ENCODE measurements at regions not wholly inside any gene's neighbourhood (a gene's known extent, or its start where the extent isn't known, plus 50 kb on each side); places are given as distances from the start of the nearest gene placed in this dataset.

DNA sequence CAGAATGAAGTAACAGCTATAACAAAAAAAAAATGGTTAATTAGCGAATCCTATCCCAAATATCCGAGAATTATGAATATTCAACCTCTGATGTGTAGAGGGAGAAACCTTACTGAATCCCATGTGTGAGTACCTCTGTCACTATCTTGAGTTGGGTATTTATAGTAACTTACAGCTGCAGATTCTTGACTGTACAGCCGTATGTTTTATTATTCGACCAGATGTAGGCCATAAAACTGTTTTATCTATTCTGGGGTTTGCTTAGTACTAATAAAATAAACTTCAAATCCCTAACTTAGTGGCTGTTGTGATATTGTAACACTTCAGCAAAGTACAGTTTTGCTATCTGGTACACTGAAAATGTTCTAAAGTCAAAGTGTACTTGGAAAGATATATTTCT is 120.0 kb downstream of the EFNB2 start:
- Histone ChIP-seq H3K27ac (ENCODE audit: low read depth, low read length) (no peak overlapping the region), H3K36me3 (ENCODE audit: control insufficient read depth, low read length) (no peaks in the 10 kb centered on the region), H3K4me3 (ENCODE audit: low read length) (no peak overlapping the region), H3F3A (ENCODE audit: control insufficient read depth, insufficient read depth) (no peaks in the 10 kb centered on the region), H4K20me1 (ENCODE audit: control insufficient read depth, insufficient read depth, low read depth, low read length) (no peaks in the 10 kb centered on the region), H3K27me3 (ENCODE audit: control insufficient read depth, low read length) (no peaks in the 10 kb centered on the region), H3K4me1 (ENCODE audit: control insufficient read depth, low read length) (no peaks in the 10 kb centered on the region), H3K9me3 (ENCODE audit: control insufficient read depth, insufficient read depth, low read length) (peaks cover 4% of the 10 kb centered on the region), H3K9me2 (replicated peaks; ENCODE audit: control insufficient read depth, low read length) (no peaks in the 10 kb centered on the region), H3K79me2 (ENCODE audit: control insufficient read depth, low read length) (no peaks in the 10 kb centered on the region), H3K4me2 (ENCODE audit: low read length) (no peak overlapping the region)
- TF ChIP-seq, protein P1, sequence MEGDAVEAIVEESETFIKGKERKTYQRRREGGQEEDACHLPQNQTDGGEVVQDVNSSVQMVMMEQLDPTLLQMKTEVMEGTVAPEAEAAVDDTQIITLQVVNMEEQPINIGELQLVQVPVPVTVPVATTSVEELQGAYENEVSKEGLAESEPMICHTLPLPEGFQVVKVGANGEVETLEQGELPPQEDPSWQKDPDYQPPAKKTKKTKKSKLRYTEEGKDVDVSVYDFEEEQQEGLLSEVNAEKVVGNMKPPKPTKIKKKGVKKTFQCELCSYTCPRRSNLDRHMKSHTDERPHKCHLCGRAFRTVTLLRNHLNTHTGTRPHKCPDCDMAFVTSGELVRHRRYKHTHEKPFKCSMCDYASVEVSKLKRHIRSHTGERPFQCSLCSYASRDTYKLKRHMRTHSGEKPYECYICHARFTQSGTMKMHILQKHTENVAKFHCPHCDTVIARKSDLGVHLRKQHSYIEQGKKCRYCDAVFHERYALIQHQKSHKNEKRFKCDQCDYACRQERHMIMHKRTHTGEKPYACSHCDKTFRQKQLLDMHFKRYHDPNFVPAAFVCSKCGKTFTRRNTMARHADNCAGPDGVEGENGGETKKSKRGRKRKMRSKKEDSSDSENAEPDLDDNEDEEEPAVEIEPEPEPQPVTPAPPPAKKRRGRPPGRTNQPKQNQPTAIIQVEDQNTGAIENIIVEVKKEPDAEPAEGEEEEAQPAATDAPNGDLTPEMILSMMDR (IDR thresholded peaks at IDR 0.05; ENCODE audit: low read depth, low read length, poor library complexity, severe bottlenecking), result no peak
- no peak for TF ChIP-seq EZH2phosphoT487 (IDR thresholded peaks at IDR 0.05; ENCODE audit: borderline replicate concordance, low read length)

DNA sequence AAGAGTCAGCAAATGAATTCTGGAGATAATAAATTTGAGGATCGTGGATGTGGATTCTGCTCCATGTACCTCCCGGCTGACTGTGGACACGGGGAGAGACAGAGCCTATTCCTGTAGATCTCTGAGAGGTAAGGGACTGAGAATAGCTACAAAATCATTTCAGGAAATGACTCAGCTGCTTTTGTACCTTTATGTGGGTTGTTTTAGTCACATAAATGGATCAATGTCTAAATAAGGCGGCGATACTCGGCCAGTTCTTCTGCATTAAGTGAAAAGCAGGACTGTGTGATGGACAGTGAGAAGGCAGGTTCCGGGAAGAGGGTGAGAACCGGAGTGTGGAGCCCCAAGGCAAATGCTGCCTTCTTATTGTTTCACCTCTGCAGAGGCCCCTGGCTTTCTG is 128.1 kb downstream of the EFNB2 start:
- Histone ChIP-seq H3K4me1 (ENCODE audit: control insufficient read depth, low read length) (no peaks in the 10 kb centered on the region), H3K9me2 (replicated peaks; ENCODE audit: control insufficient read depth, low read length) (no peaks in the 10 kb centered on the region), H3K9me3 (ENCODE audit: control insufficient read depth, insufficient read depth, low read length) (no peaks in the 10 kb centered on the region), H3F3A (ENCODE audit: control insufficient read depth, insufficient read depth) (no peaks in the 10 kb centered on the region), H3K27me3 (ENCODE audit: control insufficient read depth, low read length) (peaks cover 13% of the 10 kb centered on the region), H3K36me3 (ENCODE audit: control insufficient read depth, low read length) (no peaks in the 10 kb centered on the region), H4K20me1 (ENCODE audit: control insufficient read depth, insufficient read depth, low read depth, low read length) (no peaks in the 10 kb centered on the region), H3K79me2 (ENCODE audit: control insufficient read depth, low read length) (no peaks in the 10 kb centered on the region), H3K4me3 (ENCODE audit: low read length) (no peak overlapping the region), H3K27ac (ENCODE audit: low read depth, low read length) (no peak overlapping the region), H3K4me2 (ENCODE audit: low read length) (no peak overlapping the region)
- TF ChIP-seq, protein P1 (IDR thresholded peaks at IDR 0.05; ENCODE audit: low read depth, low read length, poor library complexity, severe bottlenecking), result no peak
- no peak for TF ChIP-seq EZH2phosphoT487 (IDR thresholded peaks at IDR 0.05; ENCODE audit: borderline replicate concordance, low read length)

DNA sequence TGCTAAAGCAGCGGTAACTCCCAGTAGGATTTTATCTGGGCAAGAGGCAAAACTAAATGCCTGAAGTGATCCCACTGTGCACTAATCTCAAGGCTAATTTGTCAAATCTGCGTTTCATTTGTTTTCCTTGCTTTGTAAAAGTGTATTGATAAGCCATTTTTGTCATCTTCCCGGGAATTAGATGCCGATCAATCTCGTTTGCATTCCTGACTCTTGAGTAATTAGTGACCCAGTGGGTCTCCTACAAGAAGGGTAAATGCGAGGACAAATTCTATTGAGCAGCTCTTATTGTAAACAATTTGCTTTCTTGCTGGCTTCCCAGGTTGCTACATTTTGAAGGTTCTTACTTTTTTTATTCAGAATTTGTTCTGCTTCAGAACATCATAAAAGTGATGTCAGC is 129.7 kb downstream of the EFNB2 start:
- TF ChIP-seq EZH2phosphoT487 (IDR thresholded peaks at IDR 0.05; ENCODE audit: borderline replicate concordance, low read length), result no peak
- TF ChIP-seq, protein P1 (IDR thresholded peaks at IDR 0.05; ENCODE audit: low read depth, low read length, poor library complexity, severe bottlenecking), result no peak
- H3K79me2 ChIP-seq (ENCODE audit: control insufficient read depth, low read length), result no peaks in the 10 kb centered on the region
- H3K4me1 ChIP-seq (ENCODE audit: control insufficient read depth, low read length), result no peaks in the 10 kb centered on the region
- no peaks in the 10 kb centered on the region for H3K36me3 ChIP-seq (ENCODE audit: control insufficient read depth, low read length)
- no peaks in the 10 kb centered on the region for H4K20me1 ChIP-seq (ENCODE audit: control insufficient read depth, insufficient read depth, low read depth, low read length)
- H3K27me3 ChIP-seq (ENCODE audit: control insufficient read depth, low read length), result peaks cover 15% of the 10 kb centered on the region
- no peak overlapping the region for H3K4me2 ChIP-seq (ENCODE audit: low read length)
- no peaks in the 10 kb centered on the region for H3F3A ChIP-seq (ENCODE audit: control insufficient read depth, insufficient read depth)
- no peak overlapping the region for H3K4me3 ChIP-seq (ENCODE audit: low read length)
- no peaks in the 10 kb centered on the region for H3K9me2 ChIP-seq (replicated peaks; ENCODE audit: control insufficient read depth, low read length)
- no peak overlapping the region for H3K27ac ChIP-seq (ENCODE audit: low read depth, low read length)
- no peaks in the 10 kb centered on the region for H3K9me3 ChIP-seq (ENCODE audit: control insufficient read depth, insufficient read depth, low read length)

DNA sequence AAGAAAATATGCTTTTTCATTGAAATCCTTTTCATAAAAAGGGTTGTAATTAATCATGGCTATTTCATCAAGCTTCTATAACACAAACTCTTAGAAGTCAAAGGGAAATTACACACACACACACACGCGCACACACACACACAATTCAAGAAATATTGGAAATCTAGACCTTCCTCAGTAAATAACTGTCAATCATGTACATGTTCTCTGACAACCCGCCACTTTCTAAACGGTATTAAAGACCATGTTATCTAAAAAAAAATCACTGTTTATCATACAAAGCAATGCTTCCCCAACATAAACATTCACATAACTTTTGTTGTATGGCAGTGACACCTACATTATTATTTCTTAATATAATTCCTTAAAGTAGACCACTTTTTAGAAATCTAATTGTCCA is 132.2 kb downstream of the EFNB2 start:
- no peaks in the 10 kb centered on the region for H3K4me1 ChIP-seq (ENCODE audit: control insufficient read depth, low read length)
- no peaks in the 10 kb centered on the region for H3K9me3 ChIP-seq (ENCODE audit: control insufficient read depth, insufficient read depth, low read length)
- H3F3A ChIP-seq (ENCODE audit: control insufficient read depth, insufficient read depth), result no peaks in the 10 kb centered on the region
- no peaks in the 10 kb centered on the region for H3K79me2 ChIP-seq (ENCODE audit: control insufficient read depth, low read length)
- no peak overlapping the region for H3K4me2 ChIP-seq (ENCODE audit: low read length)
- no peaks in the 10 kb centered on the region for H3K9me2 ChIP-seq (replicated peaks; ENCODE audit: control insufficient read depth, low read length)
- H3K27ac ChIP-seq (ENCODE audit: low read depth, low read length), result no peak overlapping the region
- H3K27me3 ChIP-seq (ENCODE audit: control insufficient read depth, low read length), result peaks cover 15% of the 10 kb centered on the region
- no peaks in the 10 kb centered on the region for H3K36me3 ChIP-seq (ENCODE audit: control insufficient read depth, low read length)
- no peak for TF ChIP-seq EZH2phosphoT487 (IDR thresholded peaks at IDR 0.05; ENCODE audit: borderline replicate concordance, low read length)
- TF ChIP-seq, protein P1 (IDR thresholded peaks at IDR 0.05; ENCODE audit: low read depth, low read length, poor library complexity, severe bottlenecking), result no peak
- no peak overlapping the region for H3K4me3 ChIP-seq (ENCODE audit: low read length)
- no peaks in the 10 kb centered on the region for H4K20me1 ChIP-seq (ENCODE audit: control insufficient read depth, insufficient read depth, low read depth, low read length)
